Central memory CD4-positive, alpha-beta T cell (primary cell): ENCODE measurements at regions not wholly inside any gene's neighbourhood (a gene's known extent, or its start where the extent isn't known, plus 50 kb on each side); places are given as distances from the start of the nearest gene placed in this dataset.
"Not testable (repeated sequence)": the region's sequence is repeated elsewhere in the genome, so short reads cannot be mapped to it uniquely, and the experiment has no call there.

Experiments
- DNase-seq: peaks from one replicate; pipeline ENCODE4 v3.0.0; 2022

- DNase-seq: no peak
Observed at GRCh38 chr22:27105142-27106025, 448.0 kb downstream of the MIAT start.

DNA sequence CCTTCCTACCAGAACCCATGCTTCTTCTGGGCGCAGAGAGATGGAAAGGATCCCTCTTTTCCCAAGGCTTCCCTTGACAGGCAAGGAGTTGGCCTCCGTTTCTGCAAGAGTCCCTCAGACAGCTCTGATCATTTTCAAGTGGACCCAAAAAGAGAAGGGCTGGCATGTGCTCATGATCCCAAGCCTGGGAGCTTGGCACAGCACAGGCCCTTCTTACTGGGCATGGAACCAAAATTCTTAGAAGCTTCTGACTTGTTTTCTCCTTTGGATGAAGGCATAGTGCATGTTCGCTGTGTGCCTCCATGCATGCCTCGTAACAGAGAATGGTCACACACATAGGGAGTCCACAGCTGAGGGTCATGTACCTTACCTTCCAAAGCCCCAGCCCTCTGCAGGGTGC is 449.6 kb downstream of the MIAT start:
- DNase-seq: no peak

DNA sequence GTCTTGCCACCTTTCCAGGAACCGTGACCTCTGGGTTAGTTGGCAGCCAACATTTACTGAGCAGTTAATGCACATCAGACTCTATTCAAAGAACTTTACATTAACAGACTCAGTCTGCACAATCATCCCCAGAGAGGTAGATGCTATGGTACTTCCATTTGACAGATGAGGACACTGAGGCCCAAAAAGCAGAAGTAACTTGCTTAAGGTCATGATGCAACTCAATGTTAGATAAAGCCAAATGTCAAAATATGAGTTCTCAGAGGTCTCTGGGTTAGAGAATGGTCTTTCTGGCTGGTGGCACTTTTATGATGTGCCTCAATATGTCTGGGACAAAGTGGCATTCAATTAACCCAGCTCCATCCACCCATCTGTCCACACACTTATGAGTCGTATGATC is 450.0 kb downstream of the MIAT start:
- no peak for DNase-seq

DNA sequence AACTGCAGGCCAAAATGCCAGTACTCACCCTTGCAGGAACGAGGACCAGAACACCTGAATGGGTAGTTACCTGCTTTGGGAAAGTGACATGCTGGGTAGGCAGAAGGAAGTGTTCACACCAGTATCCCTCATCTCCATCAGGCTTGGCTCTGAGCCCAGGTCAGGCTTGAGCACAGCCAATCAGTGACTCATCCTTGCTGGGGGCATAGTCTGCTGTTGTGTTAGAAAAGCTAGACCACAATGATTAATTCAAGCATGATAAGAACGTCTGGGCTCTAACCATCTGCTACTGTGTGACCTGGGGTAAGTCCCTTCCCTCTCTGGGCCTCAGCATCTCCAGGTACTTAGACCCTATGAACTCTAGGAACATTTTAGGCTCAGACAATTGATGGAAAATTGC is 450.4 kb downstream of the MIAT start:
- no peak for DNase-seq

- no peak for DNase-seq
Observed at GRCh38 chr22:27108425-27109114, 451.2 kb downstream of the MIAT start.

DNA sequence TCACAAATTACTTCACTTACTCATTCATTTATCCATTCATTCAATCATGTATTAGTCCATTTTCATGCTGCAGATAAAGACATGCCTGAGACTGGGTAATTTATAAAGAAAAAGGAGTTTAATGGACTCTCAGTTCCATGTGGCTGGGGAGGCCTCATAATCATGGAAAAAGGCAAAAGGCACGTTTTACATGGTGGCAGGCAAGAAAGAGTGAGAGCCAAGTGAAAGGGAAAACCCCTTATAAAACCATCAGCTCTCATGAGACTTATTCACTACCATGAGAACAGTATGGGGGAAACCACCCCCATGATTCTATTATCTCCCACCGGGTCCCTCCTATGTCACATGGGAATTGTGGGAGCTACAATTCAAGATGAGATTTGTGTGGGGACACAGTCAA is 452.0 kb downstream of the MIAT start:
- DNase-seq: not testable (repeated sequence)

- DNase-seq: no peak
Observed at GRCh38 chr22:27110665-27111451, 453.5 kb downstream of the MIAT start.

- DNase-seq: no peak
Observed at GRCh38 chr22:27111796-27112672, 454.6 kb downstream of the MIAT start.

GRCh38 chr22:27113211-27113635 is 455.8 kb downstream of the MIAT start:
- DNase-seq: no peak

- no peak for DNase-seq
Observed at GRCh38 chr22:27113641-27114040, 456.3 kb downstream of the MIAT start.

GRCh38 chr22:27114186-27114585 is 456.8 kb downstream of the MIAT start:
- no peak for DNase-seq

- no peak for DNase-seq
Observed at GRCh38 chr22:27115410-27115809, 458.0 kb downstream of the MIAT start.

DNA sequence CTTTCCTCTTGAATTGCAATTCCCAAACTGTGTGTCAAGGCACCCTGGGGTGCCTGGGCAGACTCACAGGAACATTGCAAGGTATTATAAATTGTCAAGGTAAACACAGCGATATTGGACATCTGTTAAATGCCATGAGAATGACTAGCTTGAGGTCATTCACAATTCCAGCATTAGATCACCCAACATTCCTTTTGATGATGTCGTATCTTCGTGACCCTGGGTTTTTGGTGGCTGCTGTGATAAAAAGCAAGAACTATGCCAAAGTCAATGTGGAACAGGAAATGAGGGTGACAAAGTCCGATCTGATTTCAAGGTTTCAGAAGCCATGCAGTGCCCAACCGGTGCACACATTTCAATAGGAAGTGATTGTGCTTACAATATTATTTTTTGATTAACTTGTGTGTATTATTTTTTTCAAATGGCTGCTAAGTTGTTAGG is 458.4 kb downstream of the MIAT start:
- no peak for DNase-seq

DNA sequence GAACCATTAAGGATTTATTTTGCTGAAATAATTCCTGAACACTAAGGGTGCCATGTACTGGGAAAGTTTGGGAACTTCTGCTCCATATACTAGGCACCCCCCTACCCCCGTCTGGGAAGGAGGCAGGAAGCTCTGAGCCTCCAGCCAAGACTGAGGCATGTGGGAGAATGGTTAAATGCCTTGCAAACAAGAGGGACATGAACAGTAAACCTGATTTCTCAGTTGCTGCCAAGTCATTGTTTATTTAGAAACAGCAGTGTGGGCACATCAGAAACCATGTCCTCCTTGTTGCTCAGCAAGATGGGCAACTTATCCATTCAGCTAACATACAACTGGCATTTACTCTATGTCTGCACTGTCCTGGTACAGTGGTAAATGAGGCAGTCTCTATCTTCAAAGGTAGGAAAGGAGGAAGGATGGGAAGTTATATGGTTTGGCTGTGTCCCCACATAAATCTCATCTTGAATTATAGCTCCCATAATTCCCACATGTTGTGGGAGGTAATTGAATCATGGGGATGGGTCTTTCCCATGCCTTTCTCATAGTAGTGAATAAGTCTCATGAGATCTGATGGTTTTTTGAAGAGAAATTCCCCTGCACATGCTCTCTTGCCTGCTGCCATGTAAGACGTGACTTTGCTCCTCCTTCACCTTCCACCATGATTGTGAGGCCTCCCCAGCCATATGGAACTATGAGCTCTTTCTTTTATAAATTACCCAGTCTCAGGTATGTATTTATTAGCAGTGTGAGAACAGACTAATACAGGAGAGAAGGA is 459.1 kb downstream of the MIAT start:
- no peak for DNase-seq

DNA sequence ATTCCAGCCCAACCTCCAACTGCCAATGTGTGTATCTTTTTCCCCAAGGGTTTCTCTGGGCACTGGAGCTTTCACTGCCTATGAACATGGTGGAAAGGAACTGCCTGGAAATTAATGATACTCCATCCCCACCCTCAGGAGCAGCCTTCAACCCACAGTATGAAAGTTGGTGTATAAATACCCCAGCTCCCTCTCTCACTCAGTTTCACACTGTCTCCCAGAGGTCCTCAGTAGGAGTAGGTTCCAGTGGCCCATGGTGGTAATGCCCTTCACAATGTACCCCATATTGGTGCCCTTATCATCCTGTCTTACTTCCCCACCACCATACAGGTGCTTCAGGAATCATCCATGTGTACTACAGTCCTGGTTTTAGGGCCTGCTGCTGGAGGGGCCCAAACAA is 462.6 kb downstream of the MIAT start:
- no peak for DNase-seq

DNA sequence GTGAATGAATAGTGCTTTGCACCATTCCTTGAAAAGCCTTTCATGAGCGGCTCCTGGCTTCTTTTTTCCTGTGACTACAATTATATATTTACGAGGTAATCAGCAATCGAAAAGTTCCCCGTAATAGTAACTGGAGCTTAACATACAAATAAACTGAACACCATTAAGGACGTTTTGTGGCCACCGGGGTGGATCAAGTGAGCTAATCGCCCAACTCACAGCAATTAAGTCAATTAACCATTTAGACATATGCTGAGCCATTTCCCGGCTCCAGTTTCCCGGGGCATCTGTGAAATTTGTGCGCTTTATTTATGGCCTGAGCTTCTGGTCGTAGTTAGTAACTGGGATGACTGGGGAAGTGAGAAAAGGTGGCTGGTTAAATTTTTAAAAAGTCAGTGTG is 465.2 kb downstream of the MIAT start:
- no peak for DNase-seq

DNA sequence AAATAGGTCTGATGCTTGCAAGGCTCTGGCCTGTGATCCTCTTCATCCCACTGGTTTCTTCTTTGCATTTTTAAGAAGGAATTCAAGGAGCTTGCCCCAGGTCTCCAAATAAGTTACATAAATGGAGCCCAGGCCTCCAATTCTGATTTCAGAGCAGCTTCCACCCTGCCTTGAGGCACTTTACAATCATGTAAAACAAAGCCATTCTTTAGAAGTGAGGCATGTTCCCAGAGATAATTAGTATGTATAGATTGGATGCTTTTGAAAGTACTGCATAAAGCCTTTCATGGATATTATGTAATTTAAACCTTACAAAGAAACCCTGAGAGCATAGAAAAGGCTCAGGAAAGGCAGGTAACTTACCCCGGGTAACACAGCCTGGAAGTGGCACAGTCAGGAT is 466.5 kb downstream of the MIAT start:
- no peak for DNase-seq

DNA sequence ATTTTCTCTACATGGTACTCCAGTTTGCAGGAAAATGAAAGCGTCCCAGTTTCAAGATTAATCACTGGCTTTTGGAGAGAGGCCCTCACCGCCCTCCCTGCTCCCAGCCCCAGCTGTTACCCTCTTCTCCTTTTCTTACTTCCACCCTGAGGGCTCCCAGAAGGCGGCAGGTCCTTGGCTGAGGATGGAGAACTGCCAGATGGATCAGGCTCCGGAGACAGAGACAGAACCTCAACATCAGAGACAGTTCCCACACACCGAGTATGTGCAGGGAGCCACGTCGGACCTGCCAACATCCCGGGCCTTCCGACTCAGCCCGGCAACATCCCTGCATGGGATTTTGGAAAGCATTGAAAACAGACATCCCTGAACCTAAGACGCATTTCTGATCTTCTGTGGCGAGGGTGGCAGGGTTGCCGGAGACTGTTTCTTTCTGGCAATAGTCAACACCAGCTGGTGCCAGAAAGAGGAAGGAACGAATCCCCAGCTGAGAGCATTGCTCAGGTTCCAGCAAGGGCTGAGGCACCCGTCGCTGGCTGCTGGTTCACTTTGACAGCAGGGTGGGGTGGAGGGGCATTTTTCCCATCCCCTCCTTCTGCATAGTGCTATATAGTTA is 467.1 kb downstream of the MIAT start:
- no peak for DNase-seq

- no peak for DNase-seq
Observed at GRCh38 chr22:27125539-27125938, 468.2 kb downstream of the MIAT start.

GRCh38 chr22:27127911-27128310 is 470.5 kb downstream of the MIAT start:
- DNase-seq: no peak

GRCh38 chr22:27128461-27129085 is 471.2 kb downstream of the MIAT start:
- no peak for DNase-seq
